DOHH2 (cell line): ENCODE measurements at regions not wholly inside any gene's neighbourhood (a gene's known extent, or its start where the extent isn't known, plus 50 kb on each side); places are given as distances from the start of the nearest gene placed in this dataset.

Experiments used
- H3F3A ChIP-seq: fragments of 200-600 bp; sonication (generic), shearing (Covaris generic); 2 replicates; pipeline ENCODE4 v1.6.0; 2016; ENCODE audit warnings: antibody characterized with exemption, mild to moderate bottlenecking; ENCODE audit not compliant: control insufficient read depth, insufficient read depth
- H3K27ac ChIP-seq: fragments of 200-600 bp; sonication (generic); 2 replicates; pipeline ENCODE4 v1.5.1; 2014; ENCODE audit warnings: low read depth, mild to moderate bottlenecking, low read length, moderate library complexity
- H3K27me3 ChIP-seq: fragments of 200-600 bp; sonication (generic); 2 replicates; pipeline ENCODE4 v1.6.1; 2014; ENCODE audit warnings: mild to moderate bottlenecking, low read length, mixed read lengths; ENCODE audit not compliant: control insufficient read depth
- H3K36me3 ChIP-seq: fragments of 200-600 bp; sonication (generic); 2 replicates; pipeline ENCODE4 v1.6.1; 2014; ENCODE audit warnings: mild to moderate bottlenecking, low read length, moderate library complexity, mixed read lengths; ENCODE audit not compliant: control insufficient read depth
- H3K4me1 ChIP-seq: fragments of 200-600 bp; sonication (generic); 2 replicates; pipeline ENCODE4 v1.6.1; 2014; ENCODE audit warnings: mild to moderate bottlenecking, low read length, mixed read lengths; ENCODE audit not compliant: control insufficient read depth
- H3K4me2 ChIP-seq: fragments of 200-600 bp; sonication (generic); 2 replicates; pipeline ENCODE4 v1.6.0; 2014; ENCODE audit warnings: mild to moderate bottlenecking, low read length, moderate library complexity
- H3K4me3 ChIP-seq: fragments of 200-600 bp; sonication (generic); 2 replicates; pipeline ENCODE4 v1.5.1; 2014; ENCODE audit warnings: mild to moderate bottlenecking, low read length, mixed read lengths
- H3K79me2 ChIP-seq: fragments of 200-600 bp; sonication (generic); 2 replicates; pipeline ENCODE4 v1.6.1; 2014; ENCODE audit warnings: mild to moderate bottlenecking, low read length, mixed read lengths; ENCODE audit not compliant: control insufficient read depth
- H3K9me2 ChIP-seq: fragments of 200-600 bp; sonication (generic); replicated peaks from 2 replicates; pipeline ENCODE4 v1.6.1; 2014; ENCODE audit warnings: mild to moderate bottlenecking, low read length, mixed read lengths; ENCODE audit not compliant: control insufficient read depth
- H3K9me3 ChIP-seq: fragments of 200-600 bp; sonication (generic); 2 replicates; pipeline ENCODE4 v1.6.1; 2014; ENCODE audit warnings: antibody characterized with exemption, low read length, mixed read lengths; ENCODE audit not compliant: control insufficient read depth, insufficient read depth
- H4K20me1 ChIP-seq: fragments of 200-600 bp; sonication (generic); 2 replicates; pipeline ENCODE4 v1.6.0; 2014; ENCODE audit warnings: low read depth, mild to moderate bottlenecking, antibody characterized with exemption, low read length, moderate library complexity; ENCODE audit not compliant: control insufficient read depth, insufficient read depth
- EZH2phosphoT487 ChIP-seq: fragments of 200-600 bp; sonication (generic); IDR thresholded peaks from 2 replicates; pipeline ENCODE4 v1.6.1; 2017; ENCODE audit warnings: borderline replicate concordance, mild to moderate bottlenecking, antibody characterized with exemption, low read length, moderate library complexity, mixed read lengths
- TF ChIP-seq, protein P1 (sequence below): fragments of 200-600 bp; sonication (generic); IDR thresholded peaks from one replicate; pipeline ENCODE4 v1.5.1; 2014; ENCODE audit warnings: antibody characterized with exemption, mild to moderate bottlenecking, low read depth, low read length; ENCODE audit not compliant: poor library complexity, severe bottlenecking

DNA sequence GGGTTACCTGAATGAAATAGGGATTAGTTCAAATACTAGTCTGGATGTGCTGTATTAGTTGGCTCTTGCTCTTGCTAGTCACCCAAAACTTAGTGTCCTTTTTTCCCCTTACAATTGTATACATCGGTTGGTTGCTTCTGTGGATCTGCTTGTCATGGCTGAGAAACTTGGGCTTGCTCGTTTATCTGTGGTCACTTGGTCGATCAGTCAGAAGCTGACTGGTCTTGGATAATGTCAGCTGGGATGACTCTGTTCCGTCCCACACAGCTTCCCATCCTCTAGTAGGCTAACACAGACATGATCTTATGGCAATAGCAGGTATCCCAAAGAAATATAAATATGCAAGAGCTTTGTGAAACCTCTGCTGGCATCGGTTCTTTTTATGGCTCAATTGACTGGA lies 807.4 kb downstream of the MAT2B start:
- Histone ChIP-seq H4K20me1 (no peaks in the 10 kb centered on the region), H3K27me3 (no peaks in the 10 kb centered on the region), H3K36me3 (no peaks in the 10 kb centered on the region), H3K4me2 (no peak overlapping the region), H3K9me3 (no peaks in the 10 kb centered on the region), H3F3A (no peaks in the 10 kb centered on the region), H3K4me1 (no peaks in the 10 kb centered on the region), H3K79me2 (no peaks in the 10 kb centered on the region), H3K27ac (no peak overlapping the region), H3K9me2 (no peaks in the 10 kb centered on the region), H3K4me3 (no peak overlapping the region)
- TF ChIP-seq, protein P1, sequence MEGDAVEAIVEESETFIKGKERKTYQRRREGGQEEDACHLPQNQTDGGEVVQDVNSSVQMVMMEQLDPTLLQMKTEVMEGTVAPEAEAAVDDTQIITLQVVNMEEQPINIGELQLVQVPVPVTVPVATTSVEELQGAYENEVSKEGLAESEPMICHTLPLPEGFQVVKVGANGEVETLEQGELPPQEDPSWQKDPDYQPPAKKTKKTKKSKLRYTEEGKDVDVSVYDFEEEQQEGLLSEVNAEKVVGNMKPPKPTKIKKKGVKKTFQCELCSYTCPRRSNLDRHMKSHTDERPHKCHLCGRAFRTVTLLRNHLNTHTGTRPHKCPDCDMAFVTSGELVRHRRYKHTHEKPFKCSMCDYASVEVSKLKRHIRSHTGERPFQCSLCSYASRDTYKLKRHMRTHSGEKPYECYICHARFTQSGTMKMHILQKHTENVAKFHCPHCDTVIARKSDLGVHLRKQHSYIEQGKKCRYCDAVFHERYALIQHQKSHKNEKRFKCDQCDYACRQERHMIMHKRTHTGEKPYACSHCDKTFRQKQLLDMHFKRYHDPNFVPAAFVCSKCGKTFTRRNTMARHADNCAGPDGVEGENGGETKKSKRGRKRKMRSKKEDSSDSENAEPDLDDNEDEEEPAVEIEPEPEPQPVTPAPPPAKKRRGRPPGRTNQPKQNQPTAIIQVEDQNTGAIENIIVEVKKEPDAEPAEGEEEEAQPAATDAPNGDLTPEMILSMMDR, result no peak
- TF ChIP-seq EZH2phosphoT487, result no peak

DNA sequence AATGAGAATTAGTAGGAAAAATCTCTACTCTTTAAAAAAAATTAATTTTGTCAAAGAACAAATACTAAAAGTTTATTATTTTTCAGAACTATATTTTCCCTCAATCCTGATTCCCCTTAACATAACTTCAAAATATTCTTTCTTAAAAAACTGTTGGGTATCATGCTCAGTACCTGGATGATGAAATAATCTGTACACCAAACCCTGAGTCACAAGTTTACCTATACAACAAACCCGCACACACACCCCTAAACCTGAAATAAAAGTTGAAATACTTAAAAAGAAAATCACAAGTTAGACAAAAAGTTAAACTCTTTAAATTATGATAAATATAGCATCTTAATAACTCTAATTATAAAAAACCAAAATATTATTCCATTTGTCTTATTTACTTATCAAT lies 812.3 kb downstream of the MAT2B start:
- Histone ChIP-seq H3K27ac (no peak overlapping the region), H3F3A (no peaks in the 10 kb centered on the region), H3K9me2 (no peaks in the 10 kb centered on the region), H4K20me1 (no peaks in the 10 kb centered on the region), H3K4me1 (no peaks in the 10 kb centered on the region), H3K4me3 (no peak overlapping the region), H3K36me3 (no peaks in the 10 kb centered on the region), H3K9me3 (no peaks in the 10 kb centered on the region), H3K79me2 (no peaks in the 10 kb centered on the region), H3K4me2 (no peak overlapping the region), H3K27me3 (no peaks in the 10 kb centered on the region)
- TF ChIP-seq, protein P1, result no peak
- no peak for TF ChIP-seq EZH2phosphoT487

DNA sequence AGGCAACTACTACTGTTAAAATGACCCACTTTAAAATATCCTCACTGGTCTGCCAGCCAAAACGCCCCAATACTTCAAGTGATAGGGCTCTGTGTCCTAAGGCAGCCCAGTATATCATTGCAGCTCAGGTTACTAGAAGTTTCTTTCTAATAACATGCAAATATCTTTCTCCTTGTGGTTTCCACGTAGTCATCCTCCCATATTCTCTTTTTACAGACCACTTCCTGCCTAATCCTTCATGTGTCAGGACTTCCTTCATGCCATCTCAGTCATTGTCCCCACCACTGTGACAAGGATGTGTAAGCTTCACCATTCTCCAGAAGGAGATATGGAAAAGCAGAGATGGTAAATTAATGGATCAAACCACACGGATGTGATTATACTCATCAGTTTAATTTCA lies 813.7 kb downstream of the MAT2B start:
- Histone ChIP-seq H3K79me2 (no peaks in the 10 kb centered on the region), H4K20me1 (no peaks in the 10 kb centered on the region), H3K9me3 (no peaks in the 10 kb centered on the region), H3F3A (no peaks in the 10 kb centered on the region), H3K4me1 (no peaks in the 10 kb centered on the region), H3K9me2 (no peaks in the 10 kb centered on the region), H3K27me3 (no peaks in the 10 kb centered on the region), H3K4me3 (no peak overlapping the region), H3K36me3 (no peaks in the 10 kb centered on the region), H3K4me2 (no peak overlapping the region), H3K27ac (no peak overlapping the region)
- TF ChIP-seq, protein P1, result no peak
- no peak for TF ChIP-seq EZH2phosphoT487

DNA sequence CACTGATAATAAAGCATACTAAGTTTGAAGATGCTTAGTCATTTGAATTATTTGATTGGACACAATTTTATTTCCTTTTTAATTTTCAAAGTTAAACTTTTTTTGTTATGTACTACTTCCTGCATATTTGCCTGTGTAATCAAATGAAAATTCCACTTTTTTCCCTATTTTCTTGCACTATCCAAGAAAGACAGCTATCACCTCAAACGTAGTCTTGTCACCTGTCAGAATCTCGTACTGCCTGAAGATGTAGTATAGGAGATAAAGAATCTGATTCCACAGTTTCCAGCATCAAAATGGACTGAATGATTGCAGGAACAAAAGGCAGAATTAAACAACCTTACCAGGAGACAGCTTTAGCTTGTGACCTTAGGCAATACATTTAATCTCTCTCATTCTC lies 818.8 kb downstream of the MAT2B start:
- H3K4me1 ChIP-seq, result no peaks in the 10 kb centered on the region
- H3K36me3 ChIP-seq, result no peaks in the 10 kb centered on the region
- no peaks in the 10 kb centered on the region for H3K79me2 ChIP-seq
- no peaks in the 10 kb centered on the region for H3K27me3 ChIP-seq
- H3K9me2 ChIP-seq, result no peaks in the 10 kb centered on the region
- no peaks in the 10 kb centered on the region for H3F3A ChIP-seq
- no peaks in the 10 kb centered on the region for H3K9me3 ChIP-seq
- no peak overlapping the region for H3K4me2 ChIP-seq
- TF ChIP-seq EZH2phosphoT487, result no peak
- TF ChIP-seq, protein P1, result no peak
- H4K20me1 ChIP-seq, result no peaks in the 10 kb centered on the region
- no peak overlapping the region for H3K4me3 ChIP-seq
- no peak overlapping the region for H3K27ac ChIP-seq
